NCI-H1105 (cell line): ENCODE measurements at regions not wholly inside any gene's neighbourhood (a gene's known extent, or its start where the extent isn't known, plus 50 kb on each side); places are given as distances from the start of the nearest gene placed in this dataset.
A peak's percentile ranks its signal among the peaks of the same experiment; 100 is the strongest.

Experiments
- DNase-seq: peaks from one replicate; lab custom pipeline; 2025; lab: John Stamatoyannopoulos, UW

- DNase-seq: no peak
Observed at GRCh38 chr9:135196474-135196873, 109.0 kb downstream of the OLFM1 start.

- no peak for DNase-seq
Observed at GRCh38 chr9:135198144-135198543, 110.7 kb downstream of the OLFM1 start.

- DNase-seq: peak; percentile 10
Observed at GRCh38 chr9:135198586-135199285, 111.3 kb downstream of the OLFM1 start.

GRCh38 chr9:135199489-135199888 lies 112.0 kb downstream of the OLFM1 start:
- no peak for DNase-seq

GRCh38 chr9:135201711-135202110 lies 114.2 kb downstream of the OLFM1 start:
- no peak for DNase-seq

- DNase-seq: no peak
Observed at GRCh38 chr9:135204177-135204576, 116.7 kb downstream of the OLFM1 start.

- DNase-seq: no peak
Observed at GRCh38 chr9:135209136-135209535, 121.7 kb downstream of the OLFM1 start.

GRCh38 chr9:135209852-135210251 lies 122.4 kb downstream of the OLFM1 start:
- DNase-seq: no peak

GRCh38 chr9:135210676-135211523 lies 123.4 kb downstream of the OLFM1 start:
- no peak for DNase-seq

- DNase-seq: no peak
Observed at GRCh38 chr9:135211524-135211890, 124.0 kb downstream of the OLFM1 start.

- DNase-seq: no peak
Observed at GRCh38 chr9:135212961-135213360, 125.5 kb downstream of the OLFM1 start.

GRCh38 chr9:135213566-135213965 lies 126.1 kb downstream of the OLFM1 start:
- no peak for DNase-seq

GRCh38 chr9:135214054-135214640 lies 126.7 kb downstream of the OLFM1 start:
- DNase-seq: no peak

- no peak for DNase-seq
Observed at GRCh38 chr9:135214706-135215105, 127.2 kb downstream of the OLFM1 start.

GRCh38 chr9:135215571-135216161 lies 128.2 kb downstream of the OLFM1 start:
- peak; percentile 26 for DNase-seq

- DNase-seq: no peak
Observed at GRCh38 chr9:135216236-135216635, 128.8 kb downstream of the OLFM1 start.

- peak; percentile 33 for DNase-seq
Observed at GRCh38 chr9:135216791-135217441, 129.4 kb downstream of the OLFM1 start.

- DNase-seq: no peak
Observed at GRCh38 chr9:135217836-135218235, 130.4 kb downstream of the OLFM1 start.

- DNase-seq: no peak
Observed at GRCh38 chr9:135218331-135219225, 131.1 kb downstream of the OLFM1 start.

- DNase-seq: no peak
Observed at GRCh38 chr9:135219676-135220600, 132.5 kb downstream of the OLFM1 start.
